ENCODE measurements at regions not wholly inside any gene's neighbourhood (a gene's known extent, or its start where the extent isn't known, plus 50 kb on each side); places are given as distances from the start of the nearest gene placed in this dataset.

- in situ Hi-C loops (cut with HindIII; ENCODE audit: low pct_unique_long_range_greater_than_20kb, low sequenced_read_pairs): no loop called here
- DNase-seq (ENCODE audit: low read depth): no peak
Observed at GRCh38 chr4:155268821-155269220, 60.4 kb downstream of the NPY2R start.

GRCh38 chr4:155270671-155271070, 62.2 kb downstream of the NPY2R start:
- no peak for DNase-seq (ENCODE audit: low read depth)
- in situ Hi-C loops (cut with HindIII; ENCODE audit: low pct_unique_long_range_greater_than_20kb, low sequenced_read_pairs): no loop called here

- in situ Hi-C loops (cut with HindIII; ENCODE audit: low pct_unique_long_range_greater_than_20kb, low sequenced_read_pairs): no loop called here
- peak; percentile 0 for DNase-seq (ENCODE audit: low read depth)
Observed at GRCh38 chr4:155271557-155271956, 63.1 kb downstream of the NPY2R start.

GRCh38 chr4:155288999-155289398, 80.6 kb downstream of the NPY2R start:
- in situ Hi-C loops (cut with HindIII; ENCODE audit: low pct_unique_long_range_greater_than_20kb, low sequenced_read_pairs): no loop called here
- no peak for DNase-seq (ENCODE audit: low read depth)

Measured in Caki2 (cell line).